ENCODE measurements at regions not wholly inside any gene's neighbourhood (a gene's known extent, or its start where the extent isn't known, plus 50 kb on each side); places are given as distances from the start of the nearest gene placed in this dataset.

- no peak for FAIRE-seq
Observed at GRCh38 chr4:63029380-63029779, 1379.9 kb downstream of the TECRL start.

- FAIRE-seq, result no peak
Observed at GRCh38 chr4:63020661-63021060, 1388.6 kb downstream of the TECRL start.

GRCh38 chr4:63017300-63017699 is 1392.0 kb downstream of the TECRL start:
- FAIRE-seq, result no peak

DNA sequence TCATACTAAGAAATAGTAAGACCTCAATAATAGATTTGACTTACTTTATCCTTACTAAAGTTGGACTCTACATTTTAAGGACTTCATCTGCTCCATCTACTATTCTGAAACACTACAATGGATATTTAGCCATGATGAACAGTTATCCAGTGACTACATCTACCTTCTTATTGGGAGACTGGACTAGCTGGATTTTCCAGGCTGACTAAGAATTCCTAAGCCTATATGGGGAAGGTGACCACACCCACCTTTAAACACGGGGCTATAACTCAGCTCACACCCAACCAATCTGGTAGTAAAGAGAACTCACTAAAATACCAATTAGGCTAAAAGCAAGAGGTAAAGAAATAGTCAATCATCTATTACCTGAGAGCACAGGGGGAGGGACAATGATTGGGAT is 1438.4 kb downstream of the TECRL start:
- no peak for FAIRE-seq

- no peak for FAIRE-seq
Observed at GRCh38 chr4:62960415-62960814, 1448.8 kb downstream of the TECRL start.

DNA sequence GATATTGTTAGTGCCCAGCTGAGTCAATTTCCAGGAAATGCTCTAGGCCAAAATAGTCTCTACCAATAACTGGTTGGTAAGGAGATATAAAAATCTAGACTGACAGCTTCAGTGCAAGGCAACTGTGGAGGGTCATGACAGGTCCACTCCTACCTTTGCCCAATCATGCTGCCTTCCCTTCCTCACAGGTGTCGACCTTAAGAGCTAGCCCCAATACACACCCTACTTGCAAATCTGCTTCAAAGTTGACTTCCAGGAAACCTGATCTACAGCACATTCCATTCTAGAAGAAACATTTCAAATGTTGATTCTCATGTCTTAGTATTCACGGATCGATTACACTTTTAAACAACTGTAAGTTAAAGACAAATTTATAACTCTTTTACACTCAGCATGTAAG is 1455.5 kb downstream of the TECRL start:
- no peak for FAIRE-seq

DNA sequence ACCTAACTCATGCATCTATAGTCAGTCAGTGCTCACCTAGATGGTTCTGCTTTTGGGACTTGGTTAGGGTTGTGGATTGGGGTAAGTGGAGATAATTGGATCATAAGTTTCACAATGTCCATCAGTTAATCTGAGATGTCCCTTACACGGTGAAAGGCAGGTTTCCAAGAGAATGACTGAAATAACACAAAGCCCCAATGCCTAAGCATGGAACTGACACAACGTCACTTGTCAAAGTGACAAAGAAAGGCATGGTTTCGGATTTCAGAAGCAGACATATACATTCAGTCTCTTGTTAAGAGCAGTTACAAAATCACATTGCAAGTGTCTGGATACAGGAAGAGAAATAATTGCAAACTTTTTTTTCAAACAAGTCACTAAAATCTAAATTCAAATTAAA is 1456.9 kb downstream of the TECRL start:
- no peak for FAIRE-seq

DNA sequence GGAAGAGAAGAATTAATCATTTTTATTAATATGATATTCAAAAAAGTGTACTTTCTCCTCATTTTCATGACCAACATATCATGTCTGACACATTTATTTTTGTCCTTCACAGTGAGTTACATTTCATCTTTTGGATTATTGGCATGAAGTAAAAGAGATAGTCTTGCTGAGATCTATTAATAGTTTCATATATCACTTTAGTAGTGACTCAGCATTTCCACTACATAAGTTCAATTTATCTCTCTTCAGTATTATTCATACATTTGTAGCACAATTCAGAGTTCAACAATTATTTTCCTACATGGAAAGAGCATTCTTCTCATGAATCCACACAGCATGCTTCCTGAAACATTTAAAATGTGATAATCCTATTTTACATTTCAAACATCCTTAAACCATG is 1461.1 kb downstream of the TECRL start:
- no peak for FAIRE-seq

DNA sequence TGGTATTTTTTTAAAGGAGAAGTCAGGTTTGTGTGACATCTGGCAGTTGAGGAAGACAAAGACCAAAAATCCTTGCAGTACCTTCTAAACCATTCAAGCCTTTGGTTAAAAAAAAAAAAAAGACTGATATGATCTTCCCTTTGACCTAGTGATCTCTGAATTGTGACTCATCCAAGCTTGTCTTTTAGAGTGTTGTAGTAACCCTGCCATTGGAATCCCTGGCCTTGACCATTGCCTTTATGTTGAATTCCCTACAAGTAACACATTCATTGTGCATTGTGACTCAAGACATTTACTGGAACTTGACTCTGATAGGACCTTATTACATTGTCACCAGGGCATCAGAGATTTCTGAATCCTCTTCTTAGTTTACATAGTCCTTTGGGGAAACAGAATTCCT is 1469.0 kb downstream of the TECRL start:
- FAIRE-seq, result no peak

DNA sequence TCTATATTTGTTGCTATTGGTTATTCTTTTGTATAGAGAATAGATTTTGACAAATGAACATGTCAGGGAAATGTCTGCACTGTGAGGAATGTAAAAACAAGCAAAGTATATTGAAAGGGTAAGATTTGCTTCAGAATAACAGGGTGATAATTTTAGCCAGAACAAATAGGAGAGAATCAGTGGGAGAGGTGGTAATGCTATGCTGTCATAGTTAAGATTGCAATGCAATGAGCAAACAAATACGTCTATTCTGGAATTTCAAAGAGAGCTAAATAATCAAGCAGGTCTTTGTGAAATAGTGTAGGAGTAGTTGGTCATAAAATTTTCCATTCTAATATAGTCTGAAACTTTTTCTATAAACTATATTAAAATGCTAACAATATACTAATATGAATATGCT is 1478.4 kb downstream of the TECRL start:
- no peak for FAIRE-seq

DNA sequence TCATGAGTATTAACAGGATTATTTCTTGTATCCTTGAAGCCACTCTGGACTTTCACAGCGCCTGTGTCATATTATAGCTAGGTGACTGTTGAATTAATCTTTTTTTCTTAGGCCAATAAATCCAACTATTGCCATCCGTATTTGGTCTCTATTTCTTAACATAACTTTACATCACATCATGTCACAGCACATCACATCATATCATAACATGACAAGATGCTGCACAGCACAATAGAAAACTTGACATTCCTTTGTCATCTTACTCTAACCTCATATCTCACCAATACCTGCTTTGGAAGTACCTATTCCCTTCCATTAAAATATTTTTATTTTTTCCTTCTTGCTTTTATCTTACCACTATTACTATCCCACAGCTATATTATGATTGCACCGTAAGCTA is 1480.8 kb downstream of the TECRL start:
- no peak for FAIRE-seq

DNA sequence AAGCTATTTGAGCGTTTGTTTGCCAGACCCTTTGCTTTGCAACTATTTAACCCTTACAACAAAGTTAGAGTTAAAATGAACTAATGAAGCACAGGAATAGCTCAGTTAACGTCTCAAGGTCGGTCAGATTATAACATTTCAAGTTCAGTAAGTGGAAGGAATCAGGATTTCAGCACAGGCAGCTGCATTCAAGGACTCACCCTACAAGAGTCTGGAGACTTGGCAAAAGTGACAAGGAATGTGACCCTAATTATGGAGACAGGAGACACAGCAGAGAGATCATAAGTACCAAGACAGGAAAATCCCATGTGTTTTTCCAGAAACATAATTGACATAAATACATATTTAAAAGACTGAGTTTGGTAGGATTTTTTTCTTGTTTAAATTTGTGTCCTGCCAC is 1481.7 kb downstream of the TECRL start:
- FAIRE-seq, result no peak

GRCh38 chr4:62923783-62924182 is 1485.5 kb downstream of the TECRL start:
- no peak for FAIRE-seq

- FAIRE-seq, result no peak
Observed at GRCh38 chr4:62917649-62918048, 1491.6 kb downstream of the TECRL start.

- no peak for FAIRE-seq
Observed at GRCh38 chr4:62914758-62915157, 1494.5 kb downstream of the TECRL start.

DNA sequence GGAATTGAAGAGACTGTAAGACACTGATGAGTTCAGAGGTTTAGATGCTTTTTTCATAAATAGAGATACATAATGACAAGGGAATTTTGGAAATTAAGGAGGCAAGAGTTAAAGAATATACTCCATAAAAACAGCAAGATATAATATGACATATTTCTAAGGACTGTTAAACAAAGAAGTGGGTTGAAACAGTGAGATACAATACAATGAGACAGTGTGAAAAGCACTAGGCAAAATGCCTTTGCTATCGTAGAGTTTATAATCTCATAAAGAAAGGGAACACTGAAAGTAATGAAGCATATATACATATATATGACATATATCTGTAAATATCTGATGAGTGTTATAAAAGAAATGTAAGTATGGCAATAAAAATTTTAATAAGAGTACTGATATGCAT is 1496.2 kb downstream of the TECRL start:
- no peak for FAIRE-seq

GRCh38 chr4:62912531-62912930 is 1496.7 kb downstream of the TECRL start:
- FAIRE-seq, result no peak

GRCh38 chr4:62909238-62909637 is 1500.0 kb downstream of the TECRL start:
- no peak for FAIRE-seq

DNA sequence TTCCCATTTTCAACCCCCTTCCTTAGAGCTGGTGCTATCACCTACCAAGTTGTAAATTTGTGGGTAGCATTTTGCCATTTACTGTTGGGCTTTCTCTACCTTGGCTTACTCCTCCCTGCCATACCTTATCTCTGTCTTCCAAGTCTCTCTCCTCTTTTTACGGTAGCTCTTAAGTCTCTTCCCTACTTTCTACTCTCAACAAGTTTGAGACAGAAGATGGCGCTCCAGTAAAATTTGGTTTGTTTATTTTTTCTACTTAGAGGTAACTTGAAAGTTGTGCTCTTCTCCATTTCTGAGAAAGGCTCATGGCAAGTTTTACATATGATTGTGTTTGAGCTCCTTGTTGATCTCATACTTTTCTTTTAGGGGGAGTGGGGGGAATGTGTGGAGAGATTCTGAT is 1508.1 kb downstream of the TECRL start:
- no peak for FAIRE-seq

- no peak for FAIRE-seq
Observed at GRCh38 chr4:62899646-62900364, 1509.4 kb downstream of the TECRL start.

- no peak for FAIRE-seq
Observed at GRCh38 chr4:62898115-62898514, 1511.1 kb downstream of the TECRL start.

GRCh38 chr4:62896721-62897120 is 1512.5 kb downstream of the TECRL start:
- FAIRE-seq, result no peak

DNA sequence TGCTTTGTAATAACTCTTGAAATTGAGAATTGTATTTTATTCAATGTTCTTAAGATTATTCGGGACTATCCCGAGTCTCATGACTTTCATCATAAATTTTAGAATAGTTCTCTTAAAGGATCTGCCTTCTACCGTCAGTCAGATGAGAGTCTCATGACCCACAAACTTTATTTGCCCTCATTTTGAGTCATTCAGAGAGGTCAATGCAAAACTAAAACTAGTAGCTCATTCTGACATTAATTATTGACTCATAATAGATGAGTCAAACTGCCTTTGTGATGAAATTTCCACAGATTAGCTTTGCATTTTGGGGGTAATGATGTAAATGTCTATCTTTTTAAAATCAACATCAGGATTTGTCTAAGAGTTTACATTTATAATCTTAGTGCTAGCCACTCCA is 1527.3 kb downstream of the TECRL start:
- FAIRE-seq, result no peak

- FAIRE-seq, result no peak
Observed at GRCh38 chr4:62881210-62881609, 1528.0 kb downstream of the TECRL start.

- no peak for FAIRE-seq
Observed at GRCh38 chr4:62872856-62873255, 1536.4 kb downstream of the TECRL start.

Measured in endometrium (tissue), 2 donors.